AG09319 (cell line): ENCODE measurements at regions not wholly inside any gene's neighbourhood (a gene's known extent, or its start where the extent isn't known, plus 50 kb on each side); places are given as distances from the start of the nearest gene placed in this dataset.

ENCODE experiments used
- DNase-seq: peaks from one replicate; pipeline ENCODE4 v3.0.0-alpha.2; 2010; ENCODE audit warnings: low read depth; ENCODE audit errors: extremely low read depth
- TF ChIP-seq, protein P1 (sequence below): IDR thresholded peaks from 2 replicates; pipeline ENCODE4 v1.5.1; 2011; ENCODE audit warnings: low read depth, mild to moderate bottlenecking, inconsistent platforms, low read length, moderate library complexity

DNA sequence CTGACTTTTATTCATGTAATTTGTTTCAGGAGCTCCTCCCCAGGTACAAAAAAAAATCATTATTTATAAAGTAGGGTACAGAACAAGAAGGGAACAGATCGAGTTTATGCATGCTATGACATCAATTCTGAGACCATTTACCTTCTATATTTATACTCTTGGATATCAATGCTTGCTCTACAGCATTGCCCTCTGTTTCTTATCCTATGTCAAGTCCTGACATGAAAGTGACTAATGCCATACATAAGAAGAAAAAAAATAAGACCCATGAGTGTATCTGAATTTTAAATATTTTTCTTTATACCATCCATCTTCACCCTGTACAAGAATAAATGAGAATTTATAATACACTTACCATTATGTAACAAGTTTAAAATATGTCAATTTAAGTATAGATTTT, 2016.3 kb upstream of the CDH9 start:
- TF ChIP-seq, protein P1, sequence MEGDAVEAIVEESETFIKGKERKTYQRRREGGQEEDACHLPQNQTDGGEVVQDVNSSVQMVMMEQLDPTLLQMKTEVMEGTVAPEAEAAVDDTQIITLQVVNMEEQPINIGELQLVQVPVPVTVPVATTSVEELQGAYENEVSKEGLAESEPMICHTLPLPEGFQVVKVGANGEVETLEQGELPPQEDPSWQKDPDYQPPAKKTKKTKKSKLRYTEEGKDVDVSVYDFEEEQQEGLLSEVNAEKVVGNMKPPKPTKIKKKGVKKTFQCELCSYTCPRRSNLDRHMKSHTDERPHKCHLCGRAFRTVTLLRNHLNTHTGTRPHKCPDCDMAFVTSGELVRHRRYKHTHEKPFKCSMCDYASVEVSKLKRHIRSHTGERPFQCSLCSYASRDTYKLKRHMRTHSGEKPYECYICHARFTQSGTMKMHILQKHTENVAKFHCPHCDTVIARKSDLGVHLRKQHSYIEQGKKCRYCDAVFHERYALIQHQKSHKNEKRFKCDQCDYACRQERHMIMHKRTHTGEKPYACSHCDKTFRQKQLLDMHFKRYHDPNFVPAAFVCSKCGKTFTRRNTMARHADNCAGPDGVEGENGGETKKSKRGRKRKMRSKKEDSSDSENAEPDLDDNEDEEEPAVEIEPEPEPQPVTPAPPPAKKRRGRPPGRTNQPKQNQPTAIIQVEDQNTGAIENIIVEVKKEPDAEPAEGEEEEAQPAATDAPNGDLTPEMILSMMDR: no peak
- DNase-seq: no peak

DNA sequence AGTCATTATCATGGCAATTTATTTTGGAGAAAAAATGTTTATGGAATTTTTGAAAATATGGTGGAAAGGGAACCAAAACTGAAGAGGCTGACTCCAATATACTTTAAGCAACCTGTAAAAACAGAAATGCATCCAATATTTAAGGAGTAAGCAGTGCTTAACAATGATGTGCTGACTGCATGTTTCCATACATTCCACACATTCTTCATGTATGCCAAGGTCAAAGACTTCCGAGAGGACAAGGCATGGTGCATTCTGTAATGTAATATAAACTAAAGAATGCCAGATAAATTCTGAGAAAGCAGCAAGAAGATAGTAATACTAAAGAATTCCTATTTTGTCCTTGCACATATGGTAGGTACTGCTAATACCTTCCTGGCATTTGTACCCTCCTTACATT, 2015.9 kb upstream of the CDH9 start:
- DNase-seq: no peak
- TF ChIP-seq, protein P1: no peak

DNA sequence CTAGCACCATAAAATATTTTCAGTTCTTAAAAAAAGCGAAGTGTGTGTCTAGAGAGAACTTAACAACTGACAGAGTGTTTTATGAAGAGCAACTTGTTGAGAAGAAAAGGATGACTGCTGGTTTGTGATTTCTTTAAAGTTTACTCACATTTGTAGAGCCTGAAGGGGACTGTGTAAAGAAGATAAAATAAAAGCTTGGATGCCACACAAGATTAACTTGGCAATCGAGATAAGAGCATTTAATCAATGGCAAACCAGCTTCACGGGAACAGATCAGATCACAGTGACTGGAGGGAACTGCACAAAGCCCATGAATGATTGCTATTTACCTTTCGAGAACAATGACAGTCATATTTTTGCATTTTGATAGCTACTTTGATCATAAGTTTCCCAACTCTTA, 2013.1 kb upstream of the CDH9 start:
- no peak for DNase-seq
- TF ChIP-seq, protein P1: no peak

DNA sequence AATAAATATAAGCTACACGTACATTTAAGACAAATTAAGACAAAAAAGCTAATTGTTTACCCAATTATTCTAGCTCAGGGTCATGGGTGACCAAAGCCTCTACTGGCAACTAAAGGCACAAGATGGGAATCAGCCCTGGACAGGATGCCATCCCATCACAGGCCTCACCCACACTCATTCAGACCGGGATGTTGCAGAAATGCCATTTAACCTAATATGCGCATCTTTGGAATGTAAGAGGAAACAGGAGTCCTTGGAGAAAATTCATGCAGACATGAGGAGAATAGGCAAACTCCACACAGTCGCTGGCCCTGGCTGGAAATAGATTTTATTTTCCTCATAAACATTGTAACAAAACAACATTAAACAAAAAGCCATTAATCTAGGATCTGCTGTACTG, 2003.8 kb upstream of the CDH9 start:
- no peak for DNase-seq
- TF ChIP-seq, protein P1: no peak

DNA sequence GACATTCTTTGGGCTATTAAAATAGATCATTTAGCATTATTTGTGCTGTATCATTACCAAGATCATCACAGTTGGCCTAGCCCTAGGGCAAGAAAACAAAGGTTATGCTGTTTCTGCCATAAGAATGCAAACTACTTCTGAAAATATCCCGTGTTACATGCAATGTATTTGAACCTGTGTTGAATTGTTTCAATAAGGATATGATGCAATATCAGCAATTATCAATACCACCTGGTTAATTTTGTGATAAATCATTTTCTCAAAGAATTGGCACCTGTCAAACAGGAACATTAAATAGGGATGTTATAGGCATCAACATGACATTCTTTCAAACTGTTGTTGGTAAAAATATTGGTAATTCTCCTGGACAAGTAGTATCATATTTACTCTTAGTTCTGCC, 2002.0 kb upstream of the CDH9 start:
- TF ChIP-seq, protein P1: no peak
- no peak for DNase-seq

DNA sequence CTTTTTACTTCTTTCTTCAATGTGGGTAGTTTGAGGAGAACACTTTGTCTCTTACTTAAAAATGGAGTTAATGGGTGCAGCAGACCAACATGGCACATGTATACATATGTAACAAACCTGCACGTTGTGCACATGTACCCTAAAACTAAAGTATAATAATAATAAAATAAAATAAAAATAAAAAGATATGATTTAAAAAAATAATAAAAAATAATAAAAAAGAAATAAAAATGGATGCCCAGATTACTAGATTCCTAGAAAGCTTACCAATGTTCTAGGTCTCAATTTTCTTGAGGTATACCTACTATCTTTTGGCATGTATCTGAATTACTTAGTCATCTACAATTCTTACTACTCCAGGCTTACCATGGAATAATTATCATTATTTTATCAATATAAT, 2001.6 kb upstream of the CDH9 start:
- TF ChIP-seq, protein P1: no peak
- DNase-seq: no peak

DNA sequence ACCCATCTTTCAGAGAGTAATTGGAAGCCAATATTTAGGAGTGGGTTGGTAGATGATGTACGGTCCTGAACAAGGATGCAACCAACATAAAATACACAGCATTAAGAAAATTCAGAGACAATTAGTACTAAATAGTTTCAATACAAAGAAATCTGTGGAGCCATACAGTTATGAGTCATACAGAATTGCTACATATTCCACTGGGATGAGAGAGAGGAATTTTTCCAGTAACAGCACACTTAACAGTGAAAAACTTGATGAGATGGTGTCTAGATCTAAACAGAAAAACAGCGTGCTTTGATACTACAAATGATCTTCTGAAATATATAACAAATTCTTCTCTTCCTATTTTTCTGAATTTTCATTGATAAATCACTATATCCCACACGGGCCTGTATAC, 1999.3 kb upstream of the CDH9 start:
- TF ChIP-seq, protein P1: no peak
- no peak for DNase-seq
